Activated naive CD8-positive, alpha-beta T cell (primary cell): ENCODE measurements at regions not wholly inside any gene's neighbourhood (a gene's known extent, or its start where the extent isn't known, plus 50 kb on each side); places are given as distances from the start of the nearest gene placed in this dataset.

ENCODE experiments used
- H3K27ac Mint-ChIP-seq: one replicate; pipeline ENCODE4 v1.8.0; 2021; ENCODE audit warnings: mixed read lengths
- H3K27me3 Mint-ChIP-seq: one replicate; pipeline ENCODE4 v1.8.0; 2021; ENCODE audit warnings: mixed read lengths
- H3K36me3 Mint-ChIP-seq: one replicate; pipeline ENCODE4 v1.8.0; 2021; ENCODE audit warnings: mixed read lengths
- H3K4me1 Mint-ChIP-seq: one replicate; pipeline ENCODE4 v1.8.0; 2021; ENCODE audit warnings: low read depth, mixed read lengths
- H3K4me3 Mint-ChIP-seq: one replicate; pipeline ENCODE4 v1.8.0; 2021; ENCODE audit warnings: mild to moderate bottlenecking, mixed read lengths
- H3K9me3 Mint-ChIP-seq: one replicate; pipeline ENCODE4 v1.8.0; 2021; ENCODE audit warnings: low read depth, mixed read lengths

DNA sequence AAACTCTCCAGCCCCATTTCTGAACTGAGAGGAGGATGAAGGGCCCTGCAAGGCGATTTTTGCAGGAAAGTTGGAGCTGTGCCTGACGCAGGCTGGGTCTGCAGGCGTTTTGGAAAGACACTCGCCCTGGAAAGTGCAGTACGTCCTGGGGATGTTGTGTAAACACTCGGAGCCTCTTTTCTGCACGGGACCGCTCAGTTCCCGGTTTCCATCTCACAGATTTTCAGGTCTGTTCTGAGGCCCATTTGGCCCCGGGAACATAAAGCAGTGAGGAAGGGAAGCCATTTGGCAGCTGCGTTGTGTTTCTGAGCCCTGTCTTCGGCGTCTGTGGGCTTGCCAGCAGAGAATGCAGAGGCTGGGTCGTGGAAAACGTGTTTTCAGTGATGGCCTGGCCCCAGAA is 655.0 kb upstream of the MGMT start:
- H3K36me3 Mint-ChIP-seq: no peaks in the 10 kb centered on the region
- H3K27me3 Mint-ChIP-seq: peaks cover 4% of the 10 kb centered on the region
- H3K4me1 Mint-ChIP-seq: no peaks in the 10 kb centered on the region
- no peak overlapping the region for H3K4me3 Mint-ChIP-seq
- H3K9me3 Mint-ChIP-seq: no peaks in the 10 kb centered on the region
- H3K27ac Mint-ChIP-seq: no peak overlapping the region

DNA sequence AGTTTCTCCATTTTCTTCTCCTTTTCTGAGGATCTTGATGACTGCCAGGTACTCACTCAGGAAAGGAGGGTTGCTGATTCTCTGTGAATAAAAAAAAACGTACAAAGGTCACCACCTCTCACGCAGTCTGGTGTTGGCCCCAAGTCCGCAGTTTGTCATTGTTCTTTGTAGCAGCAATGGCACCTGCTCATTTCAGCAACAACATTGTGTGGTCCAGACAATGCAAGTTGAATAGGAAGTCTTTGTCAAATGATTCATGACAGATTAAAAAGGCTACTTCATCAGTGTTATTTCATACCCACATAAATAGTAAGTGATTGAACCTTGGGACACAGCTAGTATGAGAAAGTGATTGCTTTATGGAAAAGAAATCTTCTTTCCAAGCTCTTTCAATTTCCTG is 653.5 kb upstream of the MGMT start:
- Mint-ChIP-seq H3K4me3 (no peak overlapping the region), H3K36me3 (no peaks in the 10 kb centered on the region), H3K9me3 (no peaks in the 10 kb centered on the region), H3K27ac (no peak overlapping the region), H3K4me1 (no peaks in the 10 kb centered on the region), H3K27me3 (peaks cover 3% of the 10 kb centered on the region)

DNA sequence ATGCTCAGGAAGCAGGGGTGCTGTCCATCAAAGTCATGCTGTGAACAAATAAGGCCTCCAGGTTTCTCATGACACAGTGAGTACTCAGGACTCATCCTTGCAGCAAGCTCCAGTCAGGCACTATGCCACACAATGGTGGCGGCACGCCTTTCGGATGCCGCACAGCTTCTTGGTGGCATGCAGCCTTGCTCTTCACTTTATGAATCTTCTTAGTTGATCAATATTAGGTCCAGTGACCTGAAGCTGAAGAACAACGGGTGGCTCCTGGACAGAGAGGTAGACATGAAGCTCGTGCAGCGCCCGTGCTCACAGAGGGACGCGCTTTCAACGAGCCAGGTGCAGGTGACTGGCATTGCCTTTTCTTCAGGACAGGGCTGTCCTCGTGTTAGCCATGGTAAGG is 653.0 kb upstream of the MGMT start:
- Mint-ChIP-seq H3K4me3 (no peak overlapping the region), H3K4me1 (no peaks in the 10 kb centered on the region), H3K27ac (no peak overlapping the region), H3K9me3 (no peaks in the 10 kb centered on the region), H3K27me3 (peaks cover 2% of the 10 kb centered on the region), H3K36me3 (no peaks in the 10 kb centered on the region)

DNA sequence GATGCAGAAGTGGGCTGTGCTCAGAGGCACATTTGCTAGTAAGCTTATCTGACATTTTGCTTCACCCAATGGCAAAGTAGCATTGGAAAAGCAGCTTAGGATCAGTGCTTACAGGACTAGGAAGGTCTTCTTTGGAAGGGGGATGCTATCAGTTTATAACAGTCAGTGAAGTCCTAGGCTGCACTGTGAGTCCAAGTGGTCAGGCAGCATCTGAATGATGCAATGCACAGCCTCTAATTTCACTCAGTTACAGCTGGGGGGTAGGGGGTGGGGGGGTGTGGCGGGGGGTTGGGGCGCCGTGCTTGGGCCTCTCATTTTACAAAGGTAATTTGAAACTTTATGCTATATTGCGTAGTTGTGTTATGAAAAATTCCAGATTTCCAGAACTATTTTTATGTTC is 652.3 kb upstream of the MGMT start:
- Mint-ChIP-seq H3K4me3 (no peak overlapping the region), H3K27ac (no peak overlapping the region), H3K4me1 (no peaks in the 10 kb centered on the region), H3K36me3 (no peaks in the 10 kb centered on the region), H3K27me3 (peaks cover 2% of the 10 kb centered on the region), H3K9me3 (no peaks in the 10 kb centered on the region)

DNA sequence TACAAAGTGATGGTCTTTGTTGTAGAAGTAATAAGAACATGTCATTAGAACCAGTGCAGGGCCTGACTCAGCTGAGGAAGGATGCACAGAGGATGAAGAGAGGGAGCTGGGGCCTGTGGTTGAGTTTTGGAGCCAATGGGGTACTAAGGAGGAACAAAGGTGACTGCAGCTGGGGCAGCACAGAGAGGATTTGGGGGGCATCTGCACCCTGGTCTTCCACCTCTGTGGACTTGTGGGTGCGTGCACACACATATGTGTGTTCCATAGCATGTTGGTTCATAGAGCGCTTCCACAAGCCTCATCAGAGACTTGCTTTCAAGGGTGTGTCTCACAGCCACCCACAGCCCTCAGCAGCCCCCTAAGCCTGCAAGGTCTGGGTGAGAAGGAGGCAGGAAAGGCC is 650.3 kb upstream of the MGMT start:
- H3K27ac Mint-ChIP-seq: no peak overlapping the region
- H3K4me1 Mint-ChIP-seq: no peaks in the 10 kb centered on the region
- no peaks in the 10 kb centered on the region for H3K9me3 Mint-ChIP-seq
- peaks cover 2% of the 10 kb centered on the region for H3K27me3 Mint-ChIP-seq
- H3K36me3 Mint-ChIP-seq: no peaks in the 10 kb centered on the region
- no peak overlapping the region for H3K4me3 Mint-ChIP-seq

DNA sequence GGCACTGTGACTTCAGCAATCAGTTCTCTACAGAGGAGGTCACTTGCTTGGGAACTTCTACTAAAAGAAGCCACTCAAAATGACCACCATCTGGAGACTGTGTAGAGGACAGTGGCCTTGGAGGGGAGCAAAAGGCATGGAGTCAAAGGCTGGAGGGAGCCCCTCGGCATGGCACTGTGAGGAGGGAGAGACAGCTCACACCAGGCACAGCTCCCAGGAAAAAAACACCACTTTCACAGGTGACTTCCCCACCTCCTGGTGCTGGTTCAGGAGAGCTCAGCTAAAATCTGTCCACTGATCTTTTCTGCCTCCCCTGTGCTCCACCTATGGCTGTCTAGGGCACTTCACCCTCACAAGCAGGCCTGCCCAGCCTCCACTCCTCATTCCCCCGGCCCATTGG is 649.4 kb upstream of the MGMT start:
- Mint-ChIP-seq H3K27ac (no peak overlapping the region), H3K4me1 (no peaks in the 10 kb centered on the region), H3K27me3 (peaks cover 4% of the 10 kb centered on the region), H3K9me3 (no peaks in the 10 kb centered on the region), H3K36me3 (no peaks in the 10 kb centered on the region), H3K4me3 (no peak overlapping the region)

DNA sequence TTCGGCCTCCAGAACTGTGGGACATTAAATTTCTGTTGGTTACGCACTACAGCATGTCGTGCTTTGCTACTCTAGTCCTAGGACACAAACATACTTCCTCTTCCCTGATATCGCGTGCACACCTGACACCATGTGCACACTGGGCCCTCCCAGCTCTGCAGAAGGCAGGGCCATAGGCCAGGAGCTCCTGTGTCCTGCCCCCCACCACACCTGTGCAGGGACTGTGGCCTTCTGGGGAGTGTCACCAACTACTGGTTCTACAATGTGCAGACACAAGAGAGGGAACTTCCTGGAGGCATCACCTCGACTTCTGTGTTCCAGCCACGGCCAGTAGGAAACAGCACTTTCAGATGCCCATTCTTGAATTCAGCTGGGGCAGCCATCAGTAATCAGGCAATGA is 646.4 kb upstream of the MGMT start:
- H3K4me3 Mint-ChIP-seq: no peak overlapping the region
- H3K36me3 Mint-ChIP-seq: no peaks in the 10 kb centered on the region
- H3K9me3 Mint-ChIP-seq: no peaks in the 10 kb centered on the region
- H3K4me1 Mint-ChIP-seq: no peaks in the 10 kb centered on the region
- H3K27ac Mint-ChIP-seq: no peak overlapping the region
- peaks cover 1% of the 10 kb centered on the region for H3K27me3 Mint-ChIP-seq

DNA sequence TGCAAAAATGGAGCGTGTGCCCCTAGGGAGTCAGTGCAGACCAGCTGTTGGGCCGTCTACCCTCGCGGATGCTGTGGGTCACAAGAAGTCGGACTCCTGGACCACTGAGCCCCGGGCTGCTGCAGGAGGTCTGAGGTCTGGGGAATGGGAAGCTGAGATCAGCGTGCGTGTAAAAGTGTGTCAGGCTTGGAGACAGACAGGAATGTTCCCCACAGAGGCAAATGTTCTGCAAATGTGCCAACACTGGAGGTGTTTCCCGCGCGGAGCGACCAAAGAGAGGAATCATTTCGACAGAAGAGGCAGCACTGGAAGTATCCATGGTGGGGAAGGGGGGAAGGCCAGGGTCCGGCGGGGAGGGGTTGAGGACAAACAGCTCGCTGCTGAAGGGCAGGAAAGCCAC is 643.8 kb upstream of the MGMT start:
- H3K36me3 Mint-ChIP-seq: no peaks in the 10 kb centered on the region
- H3K27ac Mint-ChIP-seq: no peak overlapping the region
- no peaks in the 10 kb centered on the region for H3K9me3 Mint-ChIP-seq
- H3K4me3 Mint-ChIP-seq: no peak overlapping the region
- peaks cover 5% of the 10 kb centered on the region for H3K27me3 Mint-ChIP-seq
- no peaks in the 10 kb centered on the region for H3K4me1 Mint-ChIP-seq

DNA sequence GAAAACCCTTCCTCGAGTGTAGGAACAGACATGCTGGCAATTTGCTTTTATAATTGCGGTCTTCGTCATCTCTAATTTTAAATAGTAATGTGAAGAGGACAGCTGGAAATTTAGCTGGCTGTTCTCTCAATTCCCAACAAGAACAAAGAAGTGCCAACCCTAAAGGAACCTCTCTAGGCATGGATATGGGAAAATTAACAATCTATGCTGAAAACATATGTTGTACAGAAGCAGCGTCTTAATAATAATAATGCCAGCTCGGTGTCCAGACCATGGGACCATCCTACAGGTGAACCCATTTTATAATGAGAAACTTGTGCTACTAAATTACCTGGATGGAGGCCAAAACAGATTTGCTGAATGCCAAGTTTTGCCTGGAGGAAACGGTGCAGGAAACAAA is 641.4 kb upstream of the MGMT start:
- H3K4me3 Mint-ChIP-seq: no peak overlapping the region
- H3K27ac Mint-ChIP-seq: no peak overlapping the region
- H3K36me3 Mint-ChIP-seq: no peaks in the 10 kb centered on the region
- H3K4me1 Mint-ChIP-seq: no peaks in the 10 kb centered on the region
- H3K9me3 Mint-ChIP-seq: no peaks in the 10 kb centered on the region
- peaks cover 5% of the 10 kb centered on the region for H3K27me3 Mint-ChIP-seq

DNA sequence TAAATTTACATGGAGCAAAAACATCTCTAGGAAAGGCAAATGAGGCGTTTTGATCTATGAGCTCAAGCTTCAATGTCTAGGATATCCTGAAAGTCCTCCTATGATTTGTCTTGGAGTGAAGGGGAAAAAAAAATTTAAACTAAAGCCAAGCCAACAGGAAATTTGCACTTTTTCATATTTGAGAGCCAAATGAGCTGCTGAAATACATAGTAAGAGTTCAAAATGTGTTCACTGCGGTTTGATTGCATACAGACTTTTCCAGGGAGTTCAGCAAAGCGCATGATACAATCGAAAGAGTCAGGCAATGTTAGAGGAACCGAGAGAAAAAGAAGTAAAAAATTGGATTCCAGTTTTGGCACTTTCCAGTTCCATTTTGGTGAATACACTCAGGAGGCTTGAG is 633.4 kb upstream of the MGMT start:
- Mint-ChIP-seq H3K9me3 (no peaks in the 10 kb centered on the region), H3K27ac (no peak overlapping the region), H3K4me3 (no peak overlapping the region), H3K27me3 (no peaks in the 10 kb centered on the region), H3K36me3 (no peaks in the 10 kb centered on the region), H3K4me1 (no peaks in the 10 kb centered on the region)

DNA sequence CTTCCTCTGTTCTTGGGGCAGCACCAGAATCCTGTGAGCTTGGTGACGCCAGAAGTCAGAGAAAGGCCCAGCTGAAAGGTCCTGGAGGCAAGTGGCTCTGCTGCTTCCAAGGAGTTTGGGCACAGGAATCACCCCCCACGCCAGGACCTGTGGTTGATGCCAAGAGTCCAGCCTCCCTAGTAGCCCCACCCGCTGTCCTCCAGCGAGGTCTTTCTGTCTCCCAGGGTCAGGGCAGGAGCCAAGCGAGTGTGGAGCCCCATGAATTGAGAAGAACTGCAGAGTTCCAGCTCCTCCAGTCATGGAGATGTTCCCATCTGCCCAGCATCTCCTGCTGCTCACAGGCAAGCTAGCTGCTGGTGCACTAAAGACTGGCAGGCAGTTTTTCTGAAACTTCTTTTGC is 631.7 kb upstream of the MGMT start:
- Mint-ChIP-seq H3K4me1 (no peaks in the 10 kb centered on the region), H3K27me3 (no peaks in the 10 kb centered on the region), H3K36me3 (no peaks in the 10 kb centered on the region), H3K27ac (no peak overlapping the region), H3K9me3 (no peaks in the 10 kb centered on the region), H3K4me3 (no peak overlapping the region)

DNA sequence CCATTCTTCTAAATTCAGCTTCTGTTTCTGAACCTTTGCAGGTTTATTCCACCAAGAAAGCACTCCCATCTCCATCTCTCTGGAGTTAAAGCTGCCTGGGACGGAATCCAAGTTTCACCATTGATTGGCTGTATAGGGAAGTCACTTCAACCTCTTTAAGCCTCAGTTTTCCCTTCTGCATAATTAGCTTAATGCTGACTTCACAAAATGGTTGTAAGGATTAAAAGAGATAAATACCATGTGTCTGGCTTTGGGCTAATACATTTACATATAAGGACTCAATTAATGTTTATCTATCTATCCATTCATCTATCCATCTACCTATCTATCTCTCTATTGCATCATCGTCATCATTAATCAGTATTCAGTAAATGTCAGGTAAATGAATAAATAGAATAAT is 629.6 kb upstream of the MGMT start:
- H3K27me3 Mint-ChIP-seq: peaks cover 9% of the 10 kb centered on the region
- H3K36me3 Mint-ChIP-seq: no peaks in the 10 kb centered on the region
- H3K9me3 Mint-ChIP-seq: no peaks in the 10 kb centered on the region
- no peak overlapping the region for H3K4me3 Mint-ChIP-seq
- H3K27ac Mint-ChIP-seq: no peak overlapping the region
- H3K4me1 Mint-ChIP-seq: no peaks in the 10 kb centered on the region

DNA sequence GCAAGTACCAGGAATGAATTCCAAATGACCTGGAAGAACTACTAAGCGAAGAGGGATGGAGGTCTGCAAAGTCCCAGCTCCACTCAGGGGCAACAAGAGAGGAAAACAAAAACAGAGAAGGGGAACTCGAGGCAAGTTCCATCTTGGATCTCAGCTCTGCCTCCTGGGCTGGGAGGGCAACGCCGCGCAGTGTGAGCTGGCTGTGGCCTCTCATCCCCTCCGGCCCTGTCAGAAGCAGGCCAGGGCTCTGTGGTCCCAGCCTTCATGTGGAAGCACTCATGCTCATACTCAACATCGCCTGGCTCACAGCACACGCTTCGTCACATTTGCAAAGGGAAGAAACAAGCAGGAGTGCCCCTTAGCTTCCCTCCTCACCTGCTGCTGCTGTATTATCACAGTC is 627.9 kb upstream of the MGMT start:
- Mint-ChIP-seq H3K27me3 (peaks cover 9% of the 10 kb centered on the region), H3K4me1 (no peaks in the 10 kb centered on the region), H3K4me3 (no peak overlapping the region), H3K36me3 (no peaks in the 10 kb centered on the region), H3K9me3 (no peaks in the 10 kb centered on the region), H3K27ac (no peak overlapping the region)

DNA sequence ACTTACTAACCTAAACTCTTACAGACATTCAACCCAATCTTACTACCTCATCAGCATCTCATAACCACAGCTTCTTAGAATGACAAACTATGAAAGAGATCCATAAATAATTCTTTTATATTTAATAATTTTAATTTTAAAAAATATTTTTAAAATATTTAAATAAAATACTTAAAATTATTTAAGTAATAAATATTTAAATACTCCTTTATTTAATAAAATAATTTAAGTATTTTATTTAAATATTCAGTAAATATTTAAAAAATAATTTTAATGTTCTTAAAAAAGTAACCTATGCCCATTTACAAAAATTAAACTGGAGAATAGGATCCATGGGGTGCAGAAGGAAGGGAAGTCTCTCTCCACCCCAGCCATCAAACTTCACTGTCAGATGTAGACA is 627.3 kb upstream of the MGMT start:
- Mint-ChIP-seq H3K36me3 (no peaks in the 10 kb centered on the region), H3K9me3 (no peaks in the 10 kb centered on the region), H3K27ac (no peak overlapping the region), H3K4me3 (no peak overlapping the region), H3K4me1 (no peaks in the 10 kb centered on the region), H3K27me3 (peaks cover 9% of the 10 kb centered on the region)

DNA sequence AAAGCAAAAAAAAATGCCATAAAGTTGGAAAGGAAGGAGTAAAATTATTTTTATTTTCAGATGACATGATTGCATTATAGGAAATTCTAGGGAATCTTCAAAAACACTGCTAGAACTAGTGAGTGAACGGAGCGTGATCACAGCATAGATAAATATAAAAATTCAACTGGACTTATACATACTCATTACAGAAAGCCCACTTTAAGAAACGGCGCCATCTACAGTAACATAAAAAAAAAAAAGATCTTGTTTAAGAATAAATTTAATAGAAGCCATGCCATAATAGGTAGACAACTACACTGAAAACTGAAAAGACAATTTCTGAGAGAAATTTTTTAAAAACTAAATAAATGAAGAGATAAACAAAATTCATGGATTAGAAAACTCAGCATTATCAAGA is 623.1 kb upstream of the MGMT start:
- no peak overlapping the region for H3K4me3 Mint-ChIP-seq
- no peaks in the 10 kb centered on the region for H3K4me1 Mint-ChIP-seq
- no peaks in the 10 kb centered on the region for H3K36me3 Mint-ChIP-seq
- peaks cover 9% of the 10 kb centered on the region for H3K27me3 Mint-ChIP-seq
- H3K27ac Mint-ChIP-seq: no peak overlapping the region
- H3K9me3 Mint-ChIP-seq: no peaks in the 10 kb centered on the region

DNA sequence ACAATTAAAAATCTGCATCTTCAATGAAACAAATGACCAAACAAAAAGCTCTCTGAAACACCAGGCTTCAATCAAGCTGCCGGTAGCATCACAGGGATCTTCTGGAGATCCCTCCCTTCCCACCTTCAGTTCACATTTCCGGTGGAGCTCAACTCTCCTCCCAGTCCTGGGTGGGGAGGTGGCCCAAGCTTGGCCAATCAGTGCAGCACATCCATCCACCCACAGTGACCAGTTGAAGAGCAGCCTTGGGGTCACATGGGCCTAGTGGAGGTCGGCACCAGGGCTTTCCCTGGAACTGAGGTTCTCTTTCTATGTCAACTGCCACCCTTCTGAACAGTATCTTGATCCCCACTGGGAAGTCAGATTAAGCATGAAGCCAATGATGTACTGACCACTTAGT is 620.1 kb upstream of the MGMT start:
- Mint-ChIP-seq H3K36me3 (no peaks in the 10 kb centered on the region), H3K4me3 (no peak overlapping the region), H3K4me1 (no peaks in the 10 kb centered on the region), H3K27me3 (peaks cover 3% of the 10 kb centered on the region), H3K9me3 (no peaks in the 10 kb centered on the region), H3K27ac (no peak overlapping the region)

DNA sequence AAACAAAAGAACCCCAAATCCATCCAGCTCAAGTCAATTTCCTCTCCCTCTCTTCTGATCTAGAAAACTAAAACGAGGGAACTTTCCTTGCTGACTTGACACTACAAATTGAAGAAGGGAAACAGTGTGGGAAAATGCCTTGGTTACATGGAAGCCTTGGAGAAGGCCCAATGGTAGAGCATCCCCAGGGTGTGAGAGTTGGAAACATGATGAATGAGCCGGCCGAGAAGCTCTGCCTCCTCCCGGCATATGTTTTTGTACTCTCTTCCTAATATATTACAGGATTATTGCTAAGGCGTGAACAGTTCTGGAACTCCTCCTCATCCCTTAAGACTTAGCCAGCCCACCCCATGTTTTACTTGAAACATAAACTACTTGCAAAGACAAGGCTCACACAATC is 618.2 kb upstream of the MGMT start:
- no peaks in the 10 kb centered on the region for H3K36me3 Mint-ChIP-seq
- H3K4me3 Mint-ChIP-seq: no peak overlapping the region
- no peaks in the 10 kb centered on the region for H3K27me3 Mint-ChIP-seq
- no peaks in the 10 kb centered on the region for H3K9me3 Mint-ChIP-seq
- H3K27ac Mint-ChIP-seq: no peak overlapping the region
- no peaks in the 10 kb centered on the region for H3K4me1 Mint-ChIP-seq
